Right atrium auricular region (tissue), 2 donors: ENCODE measurements at regions not wholly inside any gene's neighbourhood (a gene's known extent, or its start where the extent isn't known, plus 50 kb on each side); places are given as distances from the start of the nearest gene placed in this dataset.
A peak's percentile ranks its signal among the peaks of the same experiment; 100 is the strongest.
"Not testable (repeated sequence)": the region's sequence is repeated elsewhere in the genome, so short reads cannot be mapped to it uniquely, and the experiment has no call there.

Experiments used
- DNase-seq: peaks from one replicate; pipeline ENCODE4 v3.0.0-alpha.2; 2019; ENCODE audit warnings: low spot score
- H3K27ac ChIP-seq, 2 donors: fragments of 200-600 bp; sonication (generic); 1 replicate in 1 of 2; 2 replicates in 1 of 2; pipeline ENCODE4 v1.5.1; 2016 to 2019
- H3K27me3 ChIP-seq, 2 donors: fragments of 200-600 bp; sonication (generic); one replicate each; pipeline versions ENCODE4 v1.5.1 to v1.6.0; 2017 to 2019
- H3K36me3 ChIP-seq: fragments of 200-600 bp; sonication (generic); one replicate; pipeline ENCODE4 v1.5.1; 2016
- H3K4me1 ChIP-seq, 2 donors: fragments of 200-600 bp; sonication (generic); one replicate each; pipeline versions ENCODE4 v1.5.1 to v1.6.0; 2017 to 2019
- H3K4me3 ChIP-seq, 2 donors: fragments of 200-600 bp; sonication (generic); 1 replicate in 1 of 2; 2 replicates in 1 of 2; pipeline ENCODE4 v1.5.1; 2017 to 2019; ENCODE audit warnings: mild to moderate bottlenecking in 1 of 2, moderate library complexity in 1 of 2
- H3K9me3 ChIP-seq, 2 donors: fragments of 200-600 bp; sonication (generic); one replicate each; pipeline ENCODE4 v1.5.1; 2019
- TF ChIP-seq, protein P1 (sequence below), 2 donors: fragments of 200-600 bp; sonication (generic); IDR thresholded peaks; one replicate each; pipeline ENCODE4 v1.5.1; 2019; ENCODE audit warnings: antibody characterized with exemption in 2 of 2

DNA sequence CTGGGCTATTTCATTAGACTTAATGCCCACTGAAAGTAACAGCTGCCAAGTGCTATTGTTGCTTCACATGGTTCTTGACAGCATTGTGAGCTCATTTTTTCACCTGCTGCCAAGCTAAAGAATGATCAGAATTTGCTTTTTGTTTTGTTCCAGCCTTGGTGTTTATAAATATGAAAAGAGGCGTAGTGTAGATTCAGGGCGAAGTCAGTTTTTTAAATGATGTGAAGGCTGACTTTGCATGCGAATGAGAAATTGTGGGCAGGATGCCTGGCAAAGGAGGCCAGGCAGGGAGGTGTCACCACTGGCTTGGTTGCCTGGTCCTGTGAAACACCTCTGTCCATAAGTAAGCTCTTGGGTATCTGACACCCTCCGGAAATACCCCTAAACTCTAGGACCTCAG lies 93.3 kb upstream of the NAP1L1 start:
- Histone ChIP-seq H3K36me3 (no peaks in the 10 kb centered on the region), H3K4me1 (peaks cover 0 to 11% of the 10 kb centered on the region in 2 donors), H3K27me3 (no peaks in the 10 kb centered on the region), H3K27ac (no peak overlapping the region), H3K4me3 (no peak overlapping the region), H3K9me3 (no peaks in the 10 kb centered on the region)
- TF ChIP-seq, protein P1, sequence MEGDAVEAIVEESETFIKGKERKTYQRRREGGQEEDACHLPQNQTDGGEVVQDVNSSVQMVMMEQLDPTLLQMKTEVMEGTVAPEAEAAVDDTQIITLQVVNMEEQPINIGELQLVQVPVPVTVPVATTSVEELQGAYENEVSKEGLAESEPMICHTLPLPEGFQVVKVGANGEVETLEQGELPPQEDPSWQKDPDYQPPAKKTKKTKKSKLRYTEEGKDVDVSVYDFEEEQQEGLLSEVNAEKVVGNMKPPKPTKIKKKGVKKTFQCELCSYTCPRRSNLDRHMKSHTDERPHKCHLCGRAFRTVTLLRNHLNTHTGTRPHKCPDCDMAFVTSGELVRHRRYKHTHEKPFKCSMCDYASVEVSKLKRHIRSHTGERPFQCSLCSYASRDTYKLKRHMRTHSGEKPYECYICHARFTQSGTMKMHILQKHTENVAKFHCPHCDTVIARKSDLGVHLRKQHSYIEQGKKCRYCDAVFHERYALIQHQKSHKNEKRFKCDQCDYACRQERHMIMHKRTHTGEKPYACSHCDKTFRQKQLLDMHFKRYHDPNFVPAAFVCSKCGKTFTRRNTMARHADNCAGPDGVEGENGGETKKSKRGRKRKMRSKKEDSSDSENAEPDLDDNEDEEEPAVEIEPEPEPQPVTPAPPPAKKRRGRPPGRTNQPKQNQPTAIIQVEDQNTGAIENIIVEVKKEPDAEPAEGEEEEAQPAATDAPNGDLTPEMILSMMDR (IDR thresholded peaks at IDR 0.05) = no peak
- DNase-seq = no peak

DNA sequence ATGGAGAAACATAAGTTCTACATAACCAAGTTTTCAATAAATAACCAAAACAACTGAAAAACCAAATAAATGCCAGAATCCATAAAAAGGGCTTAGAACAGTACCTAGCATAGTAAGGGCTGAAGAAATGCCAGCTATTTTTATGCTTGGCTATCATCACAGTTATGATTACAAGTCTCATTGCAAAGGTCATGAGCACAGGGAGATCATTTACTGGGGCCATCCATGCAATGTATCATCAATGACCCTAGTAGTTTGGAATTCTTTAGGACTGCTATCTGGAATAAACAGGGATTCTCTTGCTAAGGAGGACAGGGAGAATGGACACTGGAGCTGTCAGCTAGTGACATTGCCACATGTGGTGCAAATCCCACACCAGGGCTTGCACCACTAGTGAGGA lies 92.5 kb upstream of the NAP1L1 start:
- H3K27me3 ChIP-seq = no peaks in the 10 kb centered on the region
- H3K4me3 ChIP-seq = no peak overlapping the region
- H3K4me1 ChIP-seq = peaks cover 0 to 11% of the 10 kb centered on the region in 2 donors
- no peak for DNase-seq
- TF ChIP-seq, protein P1 (IDR thresholded peaks at IDR 0.05) = no peak
- H3K9me3 ChIP-seq = no peaks in the 10 kb centered on the region
- no peaks in the 10 kb centered on the region for H3K36me3 ChIP-seq
- H3K27ac ChIP-seq = no peak overlapping the region

DNA sequence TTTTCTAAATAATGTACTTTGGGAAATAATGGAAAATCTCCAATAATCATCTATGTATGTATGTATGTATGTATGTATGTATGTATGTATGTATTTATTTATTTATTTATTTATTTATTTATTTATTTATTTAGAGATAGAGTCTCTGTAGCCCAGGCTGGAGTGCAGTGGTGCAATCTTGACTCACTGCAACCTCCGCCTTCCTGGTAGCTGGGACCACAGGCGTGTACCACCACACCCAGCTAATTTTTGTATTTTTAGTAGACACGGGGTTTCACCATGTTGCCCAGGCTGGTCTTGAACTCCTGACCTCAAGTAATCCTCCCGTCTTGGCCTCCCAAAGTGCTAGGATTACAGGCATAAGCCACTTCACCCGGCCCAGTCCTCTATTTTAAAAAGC lies 91.5 kb upstream of the NAP1L1 start:
- H3K27ac ChIP-seq, H3K4me3 ChIP-seq, H3K9me3 ChIP-seq, H3K36me3 ChIP-seq, DNase-seq, H3K27me3 ChIP-seq: not testable (repeated sequence)
- peaks cover 0 to 11% of the 10 kb centered on the region in 2 donors for H3K4me1 ChIP-seq

DNA sequence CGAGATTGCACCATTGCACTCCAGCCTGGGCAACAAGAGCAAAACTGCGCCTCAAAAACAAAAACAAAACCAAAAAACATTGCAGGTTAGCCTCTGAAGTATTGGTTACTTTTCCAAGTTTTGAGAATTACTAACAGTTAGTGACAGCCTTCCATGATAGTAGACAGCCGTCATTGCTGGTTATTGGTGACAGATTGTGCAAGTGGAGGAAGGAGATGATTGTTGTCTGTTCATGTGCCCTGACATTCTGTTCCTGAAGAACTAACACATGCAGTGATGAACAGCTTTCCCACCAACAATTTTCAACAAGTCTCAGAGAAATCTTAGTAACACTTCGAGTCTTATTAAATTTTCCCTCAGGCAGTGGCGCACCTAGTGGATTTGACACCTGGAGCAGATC lies 89.3 kb upstream of the NAP1L1 start:
- DNase-seq = no peak
- H3K27ac ChIP-seq = no peak overlapping the region
- H3K4me3 ChIP-seq = no peak overlapping the region
- TF ChIP-seq, protein P1 (IDR thresholded peaks at IDR 0.05) = no peak
- no peaks in the 10 kb centered on the region for H3K36me3 ChIP-seq
- H3K9me3 ChIP-seq = no peaks in the 10 kb centered on the region
- peaks cover 0 to 11% of the 10 kb centered on the region in 2 donors for H3K4me1 ChIP-seq
- no peaks in the 10 kb centered on the region for H3K27me3 ChIP-seq

DNA sequence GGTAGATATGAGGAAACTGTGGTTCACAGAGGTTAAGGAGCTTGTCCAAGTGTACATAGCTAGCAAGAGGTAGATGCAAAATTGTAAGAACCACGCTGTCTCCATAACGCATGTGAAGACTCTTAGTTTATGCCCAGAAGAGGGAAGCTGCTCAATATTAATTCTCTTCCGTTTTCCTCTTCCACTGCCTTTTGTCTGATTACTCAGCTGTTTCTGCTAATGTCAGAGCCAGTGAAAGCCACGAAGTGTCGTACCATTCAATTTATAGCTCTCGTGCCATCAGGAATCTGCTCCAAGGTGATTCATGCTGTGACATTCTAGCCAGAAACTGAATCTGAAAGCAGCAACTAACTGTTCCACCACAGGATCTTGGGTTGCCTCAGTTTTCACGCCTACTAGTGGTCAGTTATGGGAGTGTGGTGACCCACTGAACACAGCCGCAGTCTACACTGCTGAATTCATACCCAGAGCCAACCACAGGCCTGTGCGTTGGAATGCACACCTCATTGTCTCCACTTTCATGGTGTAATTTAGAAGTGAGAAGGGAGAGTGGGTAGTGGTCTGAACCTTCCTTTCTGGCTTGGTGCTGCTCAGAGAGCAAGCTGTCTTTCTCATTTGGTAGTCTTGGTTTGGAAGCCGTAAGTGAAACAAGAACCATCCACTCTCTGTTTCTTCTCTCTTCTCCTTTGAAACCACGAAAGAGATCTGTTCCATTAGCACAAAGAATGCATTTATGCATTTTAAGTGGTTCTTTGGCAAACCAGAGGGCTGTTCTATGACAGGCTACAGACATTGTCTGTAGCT lies 74.2 kb upstream of the NAP1L1 start:
- H3K4me3 ChIP-seq = peak overlapping the region in 1 of 2 donors; percentile 8
- peak; percentile 63 for DNase-seq
- H3K36me3 ChIP-seq = no peaks in the 10 kb centered on the region
- no peaks in the 10 kb centered on the region for H3K27me3 ChIP-seq
- peak overlapping the region; percentile 21 to 29 for H3K27ac ChIP-seq
- H3K9me3 ChIP-seq = no peaks in the 10 kb centered on the region
- peaks cover 0 to 5% of the 10 kb centered on the region in 2 donors for H3K4me1 ChIP-seq
- TF ChIP-seq, protein P1 (IDR thresholded peaks at IDR 0.05) = peak; percentile 51 to 66

DNA sequence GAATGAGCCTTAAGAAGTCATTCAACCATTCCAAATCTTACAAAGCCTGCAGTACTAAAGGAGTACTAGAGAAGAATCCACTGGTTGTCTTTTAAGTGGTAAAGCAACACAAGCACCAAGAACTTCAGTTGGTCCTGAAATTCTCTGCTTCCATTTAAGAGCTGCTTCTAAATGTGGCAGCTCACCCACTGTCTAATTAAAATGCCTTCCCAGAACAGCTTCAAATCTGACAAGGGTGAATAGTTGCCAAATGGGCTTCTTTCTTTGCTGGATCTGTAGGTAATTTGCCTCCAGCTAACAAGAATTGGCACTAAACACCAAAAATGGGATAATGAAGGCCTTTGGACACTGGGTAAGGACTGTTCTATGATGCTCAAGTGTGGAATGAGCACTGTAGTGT lies 72.2 kb upstream of the NAP1L1 start:
- no peak overlapping the region for H3K4me3 ChIP-seq
- H3K4me1 ChIP-seq = peaks cover 0 to 12% of the 10 kb centered on the region in 2 donors
- TF ChIP-seq, protein P1 (IDR thresholded peaks at IDR 0.05) = no peak
- no peaks in the 10 kb centered on the region for H3K9me3 ChIP-seq
- DNase-seq = no peak
- H3K36me3 ChIP-seq = no peaks in the 10 kb centered on the region
- H3K27ac ChIP-seq = peak overlapping the region in 1 of 2 donors; percentile 50
- no peaks in the 10 kb centered on the region for H3K27me3 ChIP-seq
